ENCODE measurements at regions not wholly inside any gene's neighbourhood (a gene's known extent, or its start where the extent isn't known, plus 50 kb on each side); places are given as distances from the start of the nearest gene placed in this dataset.

- no peak overlapping the region for H3K4me3 ChIP-seq (ENCODE audit: low read length)
- no peak for DNase-seq (ENCODE audit: low read depth)
- TF ChIP-seq CTCF (IDR thresholded peaks at IDR 0.05; ENCODE audit: insufficient read depth, low read depth, low read length, missing control alignments) = no peak
Observed at GRCh38 chr2:239516286-239516953, 115.6 kb upstream of the HDAC4 start.

- H3K4me3 ChIP-seq (ENCODE audit: low read length) = no peak overlapping the region
- DNase-seq (ENCODE audit: low read depth) = no peak
- TF ChIP-seq CTCF (IDR thresholded peaks at IDR 0.05; ENCODE audit: insufficient read depth, low read depth, low read length, missing control alignments) = no peak
Observed at GRCh38 chr2:239514754-239515530, 114.1 kb upstream of the HDAC4 start.

- no peak for DNase-seq (ENCODE audit: low read depth)
- TF ChIP-seq CTCF (IDR thresholded peaks at IDR 0.05; ENCODE audit: insufficient read depth, low read depth, low read length, missing control alignments) = no peak
- no peak overlapping the region for H3K4me3 ChIP-seq (ENCODE audit: low read length)
Observed at GRCh38 chr2:239512054-239512453, 111.2 kb upstream of the HDAC4 start.

GRCh38 chr2:239509373-239510143, 108.7 kb upstream of the HDAC4 start:
- no peak overlapping the region for H3K4me3 ChIP-seq (ENCODE audit: low read length)
- no peak for DNase-seq (ENCODE audit: low read depth)
- no peak for TF ChIP-seq CTCF (IDR thresholded peaks at IDR 0.05; ENCODE audit: insufficient read depth, low read depth, low read length, missing control alignments)

- no peak for TF ChIP-seq CTCF (IDR thresholded peaks at IDR 0.05; ENCODE audit: insufficient read depth, low read depth, low read length, missing control alignments)
- no peak overlapping the region for H3K4me3 ChIP-seq (ENCODE audit: low read length)
- no peak for DNase-seq (ENCODE audit: low read depth)
Observed at GRCh38 chr2:239508261-239508660, 107.4 kb upstream of the HDAC4 start.

GRCh38 chr2:239507576-239508258, 106.9 kb upstream of the HDAC4 start:
- DNase-seq (ENCODE audit: low read depth) = no peak
- no peak for TF ChIP-seq CTCF (IDR thresholded peaks at IDR 0.05; ENCODE audit: insufficient read depth, low read depth, low read length, missing control alignments)
- no peak overlapping the region for H3K4me3 ChIP-seq (ENCODE audit: low read length)
